C4-2B (cell line): ENCODE measurements at regions not wholly inside any gene's neighbourhood (a gene's known extent, or its start where the extent isn't known, plus 50 kb on each side); places are given as distances from the start of the nearest gene placed in this dataset.

Source experiments
- CTCF ChIP-seq: fragments of 450-650 bp; conservative IDR thresholded peaks from 2 replicates; pipeline ENCODE4 v1.5.1; 2017; ENCODE audit warnings: mild to moderate bottlenecking
- ZFX ChIP-seq: fragments of 450-650 bp; IDR thresholded peaks from 2 replicates; pipeline ENCODE4 v1.6.1; 2017

- TF ChIP-seq CTCF (no peak), ZFX (no peak)
Observed at GRCh38 chr9:11402621-11403020, 789.8 kb upstream of the PTPRD start.
